ENCODE measurements at regions not wholly inside any gene's neighbourhood (a gene's known extent, or its start where the extent isn't known, plus 50 kb on each side); places are given as distances from the start of the nearest gene placed in this dataset.

DNA sequence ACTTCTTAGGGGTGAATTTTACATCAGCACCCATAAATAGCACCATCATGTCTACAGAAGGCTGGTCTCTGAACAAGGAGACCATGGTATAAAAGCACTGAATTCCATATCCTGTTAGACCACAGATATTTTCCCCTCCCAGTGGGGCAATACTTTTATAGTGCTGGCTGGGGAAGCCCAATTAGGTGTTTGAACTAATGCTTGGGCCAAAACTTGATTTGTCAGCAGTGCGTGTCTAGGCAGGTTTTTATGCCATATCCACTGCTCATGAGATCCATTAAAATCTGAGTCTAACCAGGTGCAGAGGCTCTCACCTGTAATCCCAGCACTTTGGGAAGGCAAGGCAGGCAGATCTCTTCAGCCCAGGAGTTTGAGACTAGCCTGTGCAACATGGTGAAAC lies 623.0 kb downstream of the NPHP4 start:
- no peak overlapping the region for H3K9ac ChIP-seq (ENCODE audit: low read depth, low read length)
- H3K4me3 ChIP-seq (ENCODE audit: low read length), result no peak overlapping the region
- H3K9me3 ChIP-seq (ENCODE audit: insufficient read depth, low read depth, low read length), result peaks cover 12% of the 10 kb centered on the region
- H3K36me3 ChIP-seq (ENCODE audit: insufficient read depth, low read depth, low read length), result no peaks in the 10 kb centered on the region
- H3K27ac ChIP-seq (ENCODE audit: low read length), result no peak overlapping the region
- H3K27me3 ChIP-seq (ENCODE audit: insufficient read depth, low read length), result no peaks in the 10 kb centered on the region
- no peaks in the 10 kb centered on the region for H3K4me1 ChIP-seq (ENCODE audit: insufficient read depth, low read length)

- Histone ChIP-seq H3K9ac (ENCODE audit: low read depth, low read length) (no peak overlapping the region), H3K27me3 (ENCODE audit: insufficient read depth, low read length) (no peaks in the 10 kb centered on the region), H3K4me3 (ENCODE audit: low read length) (no peak overlapping the region), H3K9me3 (ENCODE audit: insufficient read depth, low read depth, low read length) (peaks cover 3% of the 10 kb centered on the region; the same call in 1 of the 2 replicates), H3K4me1 (ENCODE audit: insufficient read depth, low read length) (no peaks in the 10 kb centered on the region), H3K36me3 (ENCODE audit: insufficient read depth, low read depth, low read length) (no peaks in the 10 kb centered on the region), H3K27ac (ENCODE audit: low read length) (no peak overlapping the region)
Measured at GRCh38 chr1:5368201-5368600, 624.0 kb downstream of the NPHP4 start.

DNA sequence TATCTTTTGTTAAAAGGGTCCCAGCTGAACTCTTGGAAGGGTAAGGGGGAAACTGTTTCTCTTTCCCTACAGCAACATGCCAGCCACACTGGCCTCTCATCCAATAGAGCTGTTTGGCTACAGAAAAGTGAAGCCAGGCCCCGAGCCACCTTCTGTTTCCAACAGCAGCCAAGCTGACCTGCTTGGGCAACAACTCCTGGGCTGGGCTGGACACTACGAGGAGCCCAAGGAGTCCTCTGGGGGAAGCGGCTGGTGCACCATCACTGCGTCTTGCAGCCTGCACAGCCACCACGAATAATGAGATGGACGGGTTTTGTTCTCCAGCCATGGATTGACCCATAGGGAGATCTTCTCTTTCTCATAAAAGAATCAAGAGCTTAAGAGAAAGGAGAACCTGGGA lies 624.9 kb downstream of the NPHP4 start:
- H3K4me3 ChIP-seq (ENCODE audit: low read length), result no peak overlapping the region
- H3K9ac ChIP-seq (ENCODE audit: low read depth, low read length), result no peak overlapping the region
- H3K27ac ChIP-seq (ENCODE audit: low read length), result no peak overlapping the region
- no peaks in the 10 kb centered on the region for H3K36me3 ChIP-seq (ENCODE audit: insufficient read depth, low read depth, low read length)
- H3K9me3 ChIP-seq (ENCODE audit: insufficient read depth, low read depth, low read length), result no peaks in the 10 kb centered on the region; the same call in 1 of the 2 replicates
- no peaks in the 10 kb centered on the region for H3K27me3 ChIP-seq (ENCODE audit: insufficient read depth, low read length)
- no peaks in the 10 kb centered on the region for H3K4me1 ChIP-seq (ENCODE audit: insufficient read depth, low read length)

DNA sequence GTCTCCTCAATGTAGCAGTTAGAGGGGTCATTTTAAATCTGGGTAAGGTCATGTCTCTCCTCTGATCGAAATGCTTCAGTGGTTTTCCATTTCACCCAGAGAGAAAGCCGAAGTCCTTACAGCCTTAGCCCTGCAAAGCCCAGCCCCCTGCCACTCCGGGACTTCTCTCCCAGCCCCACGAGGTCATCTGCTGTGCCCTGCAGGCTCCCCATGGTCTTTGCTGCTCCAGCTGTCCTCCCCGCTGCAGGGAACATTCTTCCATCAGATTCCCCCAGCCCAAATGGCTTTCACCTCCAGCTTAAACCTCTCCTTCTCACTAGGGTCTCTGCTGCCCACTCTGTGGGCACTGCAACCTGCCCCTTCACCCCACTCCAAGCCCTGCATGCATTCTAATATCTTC lies 626.5 kb downstream of the NPHP4 start:
- H3K27ac ChIP-seq (ENCODE audit: low read length), result no peak overlapping the region
- H3K36me3 ChIP-seq (ENCODE audit: insufficient read depth, low read depth, low read length), result no peaks in the 10 kb centered on the region
- no peaks in the 10 kb centered on the region for H3K27me3 ChIP-seq (ENCODE audit: insufficient read depth, low read length)
- no peak overlapping the region for H3K4me3 ChIP-seq (ENCODE audit: low read length)
- no peaks in the 10 kb centered on the region for H3K4me1 ChIP-seq (ENCODE audit: insufficient read depth, low read length)
- H3K9ac ChIP-seq (ENCODE audit: low read depth, low read length), result no peak overlapping the region
- H3K9me3 ChIP-seq (ENCODE audit: insufficient read depth, low read depth, low read length), result no peaks in the 10 kb centered on the region; the same call in 1 of the 2 replicates

GRCh38 chr1:5364591-5364990 lies 627.6 kb downstream of the NPHP4 start:
- Histone ChIP-seq H3K4me1 (ENCODE audit: insufficient read depth, low read length) (no peaks in the 10 kb centered on the region), H3K9me3 (ENCODE audit: insufficient read depth, low read depth, low read length) (peaks cover 6% of the 10 kb centered on the region; the same call in 1 of the 2 replicates), H3K27ac (ENCODE audit: low read length) (no peak overlapping the region), H3K4me3 (ENCODE audit: low read length) (no peak overlapping the region), H3K36me3 (ENCODE audit: insufficient read depth, low read depth, low read length) (no peaks in the 10 kb centered on the region), H3K9ac (ENCODE audit: low read depth, low read length) (no peak overlapping the region), H3K27me3 (ENCODE audit: insufficient read depth, low read length) (no peaks in the 10 kb centered on the region)

DNA sequence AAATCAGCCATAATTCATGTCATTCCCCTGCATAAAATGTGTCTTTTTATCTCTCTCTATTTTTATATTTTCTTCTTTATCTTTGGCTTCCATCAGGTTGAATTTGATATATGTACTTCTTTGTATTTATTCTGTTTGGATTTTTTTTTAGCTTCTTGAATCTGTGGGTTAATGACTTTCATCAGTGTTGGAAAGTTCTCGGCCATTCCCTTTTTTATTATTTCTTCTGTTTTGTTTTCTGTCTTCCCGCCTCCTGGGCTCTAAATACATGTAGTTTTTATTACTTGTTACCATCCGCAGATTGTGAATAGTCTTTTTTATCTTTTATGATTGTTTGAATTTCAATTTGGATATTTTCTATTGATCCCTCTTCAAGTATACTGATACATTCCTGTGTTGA lies 637.5 kb downstream of the NPHP4 start:
- Histone ChIP-seq H3K27me3 (ENCODE audit: insufficient read depth, low read length) (peaks cover 11% of the 10 kb centered on the region; the same call in 1 of the 2 replicates), H3K27ac (ENCODE audit: low read length) (no peak overlapping the region), H3K9me3 (ENCODE audit: insufficient read depth, low read depth, low read length) (peaks cover 39% of the 10 kb centered on the region), H3K9ac (ENCODE audit: low read depth, low read length) (no peak overlapping the region), H3K4me3 (ENCODE audit: low read length) (no peak overlapping the region), H3K36me3 (ENCODE audit: insufficient read depth, low read depth, low read length) (no peaks in the 10 kb centered on the region), H3K4me1 (ENCODE audit: insufficient read depth, low read length) (no peaks in the 10 kb centered on the region)

DNA sequence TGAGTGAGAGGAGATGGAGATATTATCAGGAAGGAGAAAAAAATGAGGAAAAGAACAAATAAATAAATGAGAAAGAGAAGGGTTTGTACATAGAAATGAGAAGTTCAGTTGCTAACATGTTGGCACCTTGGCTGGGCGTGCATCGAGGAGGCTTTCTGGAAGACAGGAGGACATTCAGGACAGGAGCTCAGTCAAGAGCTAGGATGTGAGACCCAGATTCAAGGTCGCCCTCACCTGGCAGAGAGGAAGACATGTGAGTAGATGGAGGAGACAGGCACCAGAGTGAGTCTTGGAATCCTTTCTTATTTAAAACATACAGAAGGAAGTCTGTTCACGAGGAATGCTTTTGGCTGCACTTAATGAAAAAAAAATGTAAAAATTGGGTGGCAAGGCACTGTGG lies 640.9 kb downstream of the NPHP4 start:
- no peaks in the 10 kb centered on the region for H3K36me3 ChIP-seq (ENCODE audit: insufficient read depth, low read depth, low read length)
- H3K27me3 ChIP-seq (ENCODE audit: insufficient read depth, low read length), result peaks cover 16% of the 10 kb centered on the region; the same call in 1 of the 2 replicates
- H3K27ac ChIP-seq (ENCODE audit: low read length), result no peak overlapping the region
- no peaks in the 10 kb centered on the region for H3K4me1 ChIP-seq (ENCODE audit: insufficient read depth, low read length)
- H3K9me3 ChIP-seq (ENCODE audit: insufficient read depth, low read depth, low read length), result peaks cover 17% of the 10 kb centered on the region
- H3K4me3 ChIP-seq (ENCODE audit: low read length), result no peak overlapping the region
- no peak overlapping the region for H3K9ac ChIP-seq (ENCODE audit: low read depth, low read length)

DNA sequence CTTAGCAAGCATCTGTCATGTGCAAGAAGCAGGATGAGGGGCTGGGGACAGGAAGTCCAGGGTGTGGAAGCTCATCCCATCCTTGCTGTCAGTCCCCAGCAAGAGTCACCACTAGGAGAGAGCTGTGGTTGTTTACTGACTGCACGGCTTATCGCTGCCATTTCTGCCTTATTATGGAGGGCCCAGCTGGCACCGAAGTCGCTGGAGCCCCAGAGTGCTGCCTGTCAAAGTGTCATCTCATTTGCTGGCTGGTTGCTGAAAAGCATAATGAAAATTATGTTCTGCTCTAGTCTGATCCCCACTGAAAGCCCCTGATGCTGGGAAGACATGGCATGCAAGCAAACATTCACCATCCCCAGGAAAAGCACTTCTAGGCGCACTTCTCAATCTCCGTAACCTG lies 642.7 kb downstream of the NPHP4 start:
- no peaks in the 10 kb centered on the region for H3K36me3 ChIP-seq (ENCODE audit: insufficient read depth, low read depth, low read length)
- H3K4me3 ChIP-seq (ENCODE audit: low read length), result no peak overlapping the region
- H3K27me3 ChIP-seq (ENCODE audit: insufficient read depth, low read length), result peaks cover 16% of the 10 kb centered on the region; the same call in 1 of the 2 replicates
- H3K4me1 ChIP-seq (ENCODE audit: insufficient read depth, low read length), result no peaks in the 10 kb centered on the region
- no peak overlapping the region for H3K9ac ChIP-seq (ENCODE audit: low read depth, low read length)
- H3K9me3 ChIP-seq (ENCODE audit: insufficient read depth, low read depth, low read length), result peaks cover 2% of the 10 kb centered on the region; the same call in 1 of the 2 replicates
- no peak overlapping the region for H3K27ac ChIP-seq (ENCODE audit: low read length)

DNA sequence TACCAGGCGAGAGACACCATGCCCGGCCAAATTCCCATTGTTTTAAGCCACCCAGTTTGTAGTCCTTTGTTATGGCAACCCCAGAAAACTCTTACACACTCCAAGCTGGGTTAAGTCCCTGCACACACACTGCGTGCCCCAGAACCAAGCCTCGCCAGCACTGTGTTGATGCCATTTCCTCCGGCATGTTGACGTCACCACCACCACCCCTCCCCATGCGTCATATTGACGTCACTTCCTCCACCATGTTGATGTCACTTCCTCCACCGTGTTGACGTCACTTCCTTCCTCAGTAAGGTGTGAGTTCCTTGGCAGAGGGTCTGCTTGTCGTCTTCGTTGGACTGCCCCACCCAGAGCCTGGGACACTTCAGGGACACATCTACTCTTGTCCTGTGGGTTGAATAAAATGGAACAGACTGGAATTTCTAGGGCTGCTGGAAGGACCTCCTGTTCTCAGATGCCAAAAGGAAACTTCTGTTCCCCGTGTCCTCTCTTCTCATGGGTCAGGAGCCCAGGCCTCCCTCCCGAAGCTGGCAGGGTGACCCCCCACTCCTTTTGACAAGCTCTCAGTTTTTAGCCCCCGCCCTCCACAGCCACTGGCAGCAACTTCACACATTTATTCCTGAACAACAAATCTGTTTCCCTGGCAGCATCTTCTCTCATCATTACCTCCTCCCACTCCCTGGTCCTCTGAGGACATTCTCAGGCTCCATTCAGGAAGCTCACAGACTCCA lies 643.3 kb downstream of the NPHP4 start:
- Histone ChIP-seq H3K27ac (ENCODE audit: low read length) (no peak overlapping the region), H3K9ac (ENCODE audit: low read depth, low read length) (no peak overlapping the region), H3K4me1 (ENCODE audit: insufficient read depth, low read length) (no peaks in the 10 kb centered on the region), H3K4me3 (ENCODE audit: low read length) (no peak overlapping the region), H3K36me3 (ENCODE audit: insufficient read depth, low read depth, low read length) (no peaks in the 10 kb centered on the region), H3K9me3 (ENCODE audit: insufficient read depth, low read depth, low read length) (no peaks in the 10 kb centered on the region), H3K27me3 (ENCODE audit: insufficient read depth, low read length) (peaks cover 16% of the 10 kb centered on the region; the same call in 1 of the 2 replicates)

DNA sequence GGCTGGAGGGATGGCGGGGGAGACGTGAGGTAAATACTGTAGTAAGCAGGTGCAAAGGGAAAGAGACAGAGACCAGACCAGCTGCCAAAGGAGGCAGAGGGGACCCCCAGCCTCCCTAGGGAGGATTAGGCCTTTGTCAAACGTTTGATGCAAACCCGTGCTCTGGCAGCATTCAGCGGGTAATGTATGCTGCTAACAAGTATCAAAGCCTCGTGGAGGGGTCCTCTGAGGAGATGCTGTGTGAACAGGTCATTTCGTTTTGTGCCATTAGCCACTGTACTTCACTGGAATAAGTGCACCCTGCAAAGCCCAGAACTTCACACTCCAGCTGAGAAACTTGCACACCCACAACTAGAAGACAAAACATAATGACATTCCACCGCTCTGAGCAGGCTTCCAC lies 644.5 kb downstream of the NPHP4 start:
- Histone ChIP-seq H3K36me3 (ENCODE audit: insufficient read depth, low read depth, low read length) (no peaks in the 10 kb centered on the region), H3K4me1 (ENCODE audit: insufficient read depth, low read length) (no peaks in the 10 kb centered on the region), H3K9ac (ENCODE audit: low read depth, low read length) (no peak overlapping the region), H3K9me3 (ENCODE audit: insufficient read depth, low read depth, low read length) (no peaks in the 10 kb centered on the region), H3K27ac (ENCODE audit: low read length) (no peak overlapping the region), H3K4me3 (ENCODE audit: low read length) (no peak overlapping the region), H3K27me3 (ENCODE audit: insufficient read depth, low read length) (peaks cover 14% of the 10 kb centered on the region; the same call in 1 of the 2 replicates)

DNA sequence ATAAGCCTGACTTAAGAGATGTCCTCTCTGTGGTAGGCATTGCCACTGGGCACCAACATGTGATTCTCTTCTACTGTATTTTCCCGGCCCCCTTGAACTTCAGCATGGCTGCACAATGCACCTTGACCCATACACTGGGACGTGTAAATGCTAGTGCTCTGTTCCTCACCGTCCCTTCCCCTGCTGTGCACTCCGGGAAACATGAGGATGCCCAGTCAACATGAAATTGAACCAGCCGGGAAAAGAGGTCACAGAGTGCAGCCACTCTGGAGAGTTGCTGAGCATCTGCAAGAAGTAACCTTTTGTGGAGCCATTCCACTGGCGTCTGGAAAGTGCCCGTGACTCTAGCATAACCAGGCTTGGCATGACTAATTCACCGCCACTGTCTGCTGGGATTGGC lies 646.7 kb downstream of the NPHP4 start:
- Histone ChIP-seq H3K9me3 (ENCODE audit: insufficient read depth, low read depth, low read length) (no peaks in the 10 kb centered on the region), H3K27me3 (ENCODE audit: insufficient read depth, low read length) (peaks cover 8% of the 10 kb centered on the region; the same call in 1 of the 2 replicates), H3K36me3 (ENCODE audit: insufficient read depth, low read depth, low read length) (no peaks in the 10 kb centered on the region), H3K27ac (ENCODE audit: low read length) (no peak overlapping the region), H3K9ac (ENCODE audit: low read depth, low read length) (no peak overlapping the region), H3K4me3 (ENCODE audit: low read length) (no peak overlapping the region), H3K4me1 (ENCODE audit: insufficient read depth, low read length) (no peaks in the 10 kb centered on the region)

GRCh38 chr1:5343256-5344020 lies 648.8 kb downstream of the NPHP4 start:
- Histone ChIP-seq H3K36me3 (ENCODE audit: insufficient read depth, low read depth, low read length) (no peaks in the 10 kb centered on the region), H3K4me3 (ENCODE audit: low read length) (no peak overlapping the region), H3K27me3 (ENCODE audit: insufficient read depth, low read length) (no peaks in the 10 kb centered on the region), H3K27ac (ENCODE audit: low read length) (no peak overlapping the region), H3K4me1 (ENCODE audit: insufficient read depth, low read length) (no peaks in the 10 kb centered on the region), H3K9me3 (ENCODE audit: insufficient read depth, low read depth, low read length) (no peaks in the 10 kb centered on the region), H3K9ac (ENCODE audit: low read depth, low read length) (no peak overlapping the region)

All from iPS-20b (cell line).